K562 (cell line): ENCODE measurements at regions not wholly inside any gene's neighbourhood (a gene's known extent, or its start where the extent isn't known, plus 50 kb on each side); places are given as distances from the start of the nearest gene placed in this dataset.

Source experiments
- BRD9 ChIP-seq: fragments of 450-650 bp; IDR thresholded peaks from 2 replicates; pipeline ENCODE4 v1.6.1; 2018; ENCODE audit warnings: low read depth; ENCODE audit not compliant: partially characterized antibody
- DMBX1 ChIP-seq: fragments of 250-450 bp; sonication (Bioruptor Pico); IDR thresholded peaks from 2 replicates; pipeline ENCODE4 v1.8.0; 2022; ENCODE audit warnings: inconsistent platforms, mild to moderate bottlenecking, moderate library complexity, borderline replicate concordance
- ETS2 ChIP-seq: IDR thresholded peaks from 2 replicates; pipeline ENCODE4 v1.6.1; 2016; ENCODE audit warnings: borderline replicate concordance, missing genetic modification characterization, mild to moderate bottlenecking, moderate library complexity, missing compliant biosample characterization; ENCODE audit not compliant: poor library complexity, severe bottlenecking
- HDGF ChIP-seq: fragments of 450-650 bp; IDR thresholded peaks from 2 replicates; pipeline ENCODE4 v1.6.1; 2016
- JUND ChIP-seq, 2 experiments: IDR thresholded peaks; 2 replicates in 1 of 2; 3 replicates in 1 of 2; pipeline ENCODE4 v1.6.1; 2011; ENCODE audit warnings: borderline replicate concordance in 2 of 2, low read depth in 2 of 2, low read length in 2 of 2, improper control_type of control experiment in 1 of 2, missing biosample characterization in 1 of 2, missing genetic modification characterization in 1 of 2, missing genetic modification reagents in 1 of 2
- KDM2B ChIP-seq: fragments of 250-450 bp; sonication (Bioruptor Pico); IDR thresholded peaks from 2 replicates; pipeline ENCODE4 v1.8.0; 2021; ENCODE audit warnings: mild to moderate bottlenecking, moderate library complexity
- MECOM ChIP-seq: fragments of 250-450 bp; sonication (Bioruptor Pico); IDR thresholded peaks from 2 replicates; pipeline ENCODE4 v1.8.0; 2022; ENCODE audit warnings: inconsistent platforms
- PCBP2 ChIP-seq: fragments of 200-400 bp; formaldehyde crosslinking; IDR thresholded peaks from 2 replicates; pipeline ENCODE4 v1.6.1; 2018; ENCODE audit warnings: low read length, low read depth, mild to moderate bottlenecking, moderate library complexity; ENCODE audit not compliant: poor library complexity, severe bottlenecking
- POLR2A ChIP-seq: fragments of 450-650 bp; conservative IDR thresholded peaks from 2 replicates; pipeline ENCODE4 v1.6.1; 2016
- POLR2G ChIP-seq: fragments of 200-400 bp; formaldehyde crosslinking; IDR thresholded peaks from 2 replicates; pipeline ENCODE4 v1.6.1; 2017; ENCODE audit warnings: low read depth, mild to moderate bottlenecking, antibody characterized with exemption, low read length, moderate library complexity
- RCOR1 ChIP-seq, 2 experiments: IDR thresholded peaks; 2 replicates each; pipeline ENCODE4 v1.6.1; 2012; ENCODE audit warnings: low read depth in 2 of 2, low read length in 2 of 2, borderline replicate concordance in 1 of 2, improper control_type of control experiment in 1 of 2
- SMARCA4 ChIP-seq: fragments of 450-650 bp; IDR thresholded peaks from 2 replicates; pipeline ENCODE4 v1.6.1; 2016
- SREBF2 ChIP-seq: sonication (generic); formaldehyde crosslinking; IDR thresholded peaks from 2 replicates; pipeline ENCODE4 v1.4.0; 2020; ENCODE audit warnings: mild to moderate bottlenecking, missing genetic modification reagents
- U2AF1 ChIP-seq: fragments of 200-400 bp; formaldehyde crosslinking; optimal IDR thresholded peaks from 2 replicates; pipeline ENCODE3; 2017; ENCODE audit warnings: mild to moderate bottlenecking, low read depth, low read length, moderate library complexity
- ZC3H11A ChIP-seq: IDR thresholded peaks from 2 replicates; pipeline ENCODE4 v1.6.1; 2012; ENCODE audit warnings: low read depth, low read length, improper control_type of control experiment
- ZKSCAN8 ChIP-seq: fragments of 200-800 bp; sonication (Bioruptor generic); IDR thresholded peaks from 2 replicates; pipeline ENCODE4 v1.6.1; 2016; ENCODE audit warnings: missing genetic modification characterization, missing compliant biosample characterization
- ZNF316 ChIP-seq: fragments of 450-650 bp; IDR thresholded peaks from 2 replicates; pipeline ENCODE4 v1.6.1; 2016
- ZNF778 ChIP-seq: fragments of 450-650 bp; formaldehyde crosslinking; IDR thresholded peaks from 2 replicates; pipeline ENCODE4 v1.4.0; 2020; ENCODE audit warnings: mild to moderate bottlenecking, moderate library complexity
- TF ChIP-seq, protein P1 (sequence below): fragments of 250-450 bp; sonication (Bioruptor Pico); IDR thresholded peaks from 2 replicates; pipeline ENCODE4 v1.5.1; 2021; ENCODE audit warnings: mild to moderate bottlenecking
- TF ChIP-seq, protein P2 (sequence below): fragments of 450-650 bp; IDR thresholded peaks from 2 replicates; pipeline ENCODE4 v1.6.1; 2017; ENCODE audit warnings: antibody characterized with exemption, mild to moderate bottlenecking
- TF ChIP-seq, protein P3 (sequence below): fragments of 450-650 bp; formaldehyde crosslinking; IDR thresholded peaks from 2 replicates; pipeline ENCODE4 v1.4.0; 2020; ENCODE audit warnings: mild to moderate bottlenecking, mixed read lengths

DNA sequence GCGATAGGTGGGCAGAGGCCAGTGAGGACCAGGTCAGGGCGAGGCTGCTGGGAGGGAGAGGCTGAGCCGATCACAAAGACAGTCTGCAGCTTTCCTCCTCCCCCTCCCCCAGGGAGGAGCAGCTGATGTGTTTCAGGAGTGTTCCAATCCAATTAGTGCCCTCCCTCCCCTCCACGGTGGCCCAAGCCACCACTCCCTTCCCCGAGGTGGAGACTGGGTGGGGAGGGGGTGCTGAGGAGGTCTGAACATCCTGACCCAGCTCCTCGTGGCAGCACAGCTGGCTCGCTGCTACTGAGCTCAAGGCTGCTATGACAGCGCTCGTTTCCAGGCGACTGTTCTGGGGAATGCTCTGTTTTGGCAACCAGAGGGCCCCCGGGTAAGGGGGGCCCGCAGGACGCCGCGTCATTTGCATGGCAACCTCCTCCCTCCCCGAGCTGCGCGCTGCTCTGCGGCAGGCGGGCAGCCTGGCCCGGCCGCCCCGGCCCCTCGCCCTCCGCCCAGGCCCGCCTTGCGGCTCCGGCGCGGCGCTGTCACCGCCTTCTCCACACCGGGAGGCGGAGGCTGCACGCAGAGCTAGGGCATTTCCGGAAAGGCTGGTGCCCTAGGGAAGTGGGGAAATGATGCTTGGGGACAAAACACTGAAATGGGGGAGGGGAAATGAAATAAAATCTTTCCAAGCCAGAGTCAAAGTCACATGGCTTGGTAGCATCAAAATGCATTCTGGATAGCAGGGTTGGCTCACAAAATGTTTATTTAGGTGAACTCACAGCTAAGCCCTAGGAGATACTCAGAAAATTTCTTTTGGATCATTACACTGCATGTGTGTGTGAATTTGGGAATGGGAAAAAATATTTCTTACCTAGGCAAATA is 67.4 kb upstream of the PIM1 start (continued):
- TF ChIP-seq, protein P1, sequence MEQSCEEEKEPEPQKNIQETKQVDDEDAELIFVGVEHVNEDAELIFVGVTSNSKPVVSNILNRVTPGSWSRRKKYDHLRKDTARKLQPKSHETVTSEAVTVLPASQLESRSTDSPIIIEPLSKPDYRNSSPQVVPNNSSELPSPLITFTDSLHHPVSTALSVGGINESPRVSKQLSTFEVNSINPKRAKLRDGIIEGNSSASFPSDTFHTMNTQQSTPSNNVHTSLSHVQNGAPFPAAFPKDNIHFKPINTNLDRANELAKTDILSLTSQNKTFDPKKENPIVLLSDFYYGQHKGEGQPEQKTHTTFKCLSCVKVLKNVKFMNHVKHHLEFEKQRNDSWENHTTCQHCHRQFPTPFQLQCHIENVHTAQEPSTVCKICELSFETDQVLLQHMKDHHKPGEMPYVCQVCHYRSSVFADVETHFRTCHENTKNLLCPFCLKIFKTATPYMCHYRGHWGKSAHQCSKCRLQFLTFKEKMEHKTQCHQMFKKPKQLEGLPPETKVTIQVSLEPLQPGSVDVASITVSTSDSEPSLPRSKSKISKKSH (CRISPR knock-in tag) = 0 out of 2 replicates have a peak, but pooled peaks have one; percentile 14
- TF ChIP-seq, protein P2, sequence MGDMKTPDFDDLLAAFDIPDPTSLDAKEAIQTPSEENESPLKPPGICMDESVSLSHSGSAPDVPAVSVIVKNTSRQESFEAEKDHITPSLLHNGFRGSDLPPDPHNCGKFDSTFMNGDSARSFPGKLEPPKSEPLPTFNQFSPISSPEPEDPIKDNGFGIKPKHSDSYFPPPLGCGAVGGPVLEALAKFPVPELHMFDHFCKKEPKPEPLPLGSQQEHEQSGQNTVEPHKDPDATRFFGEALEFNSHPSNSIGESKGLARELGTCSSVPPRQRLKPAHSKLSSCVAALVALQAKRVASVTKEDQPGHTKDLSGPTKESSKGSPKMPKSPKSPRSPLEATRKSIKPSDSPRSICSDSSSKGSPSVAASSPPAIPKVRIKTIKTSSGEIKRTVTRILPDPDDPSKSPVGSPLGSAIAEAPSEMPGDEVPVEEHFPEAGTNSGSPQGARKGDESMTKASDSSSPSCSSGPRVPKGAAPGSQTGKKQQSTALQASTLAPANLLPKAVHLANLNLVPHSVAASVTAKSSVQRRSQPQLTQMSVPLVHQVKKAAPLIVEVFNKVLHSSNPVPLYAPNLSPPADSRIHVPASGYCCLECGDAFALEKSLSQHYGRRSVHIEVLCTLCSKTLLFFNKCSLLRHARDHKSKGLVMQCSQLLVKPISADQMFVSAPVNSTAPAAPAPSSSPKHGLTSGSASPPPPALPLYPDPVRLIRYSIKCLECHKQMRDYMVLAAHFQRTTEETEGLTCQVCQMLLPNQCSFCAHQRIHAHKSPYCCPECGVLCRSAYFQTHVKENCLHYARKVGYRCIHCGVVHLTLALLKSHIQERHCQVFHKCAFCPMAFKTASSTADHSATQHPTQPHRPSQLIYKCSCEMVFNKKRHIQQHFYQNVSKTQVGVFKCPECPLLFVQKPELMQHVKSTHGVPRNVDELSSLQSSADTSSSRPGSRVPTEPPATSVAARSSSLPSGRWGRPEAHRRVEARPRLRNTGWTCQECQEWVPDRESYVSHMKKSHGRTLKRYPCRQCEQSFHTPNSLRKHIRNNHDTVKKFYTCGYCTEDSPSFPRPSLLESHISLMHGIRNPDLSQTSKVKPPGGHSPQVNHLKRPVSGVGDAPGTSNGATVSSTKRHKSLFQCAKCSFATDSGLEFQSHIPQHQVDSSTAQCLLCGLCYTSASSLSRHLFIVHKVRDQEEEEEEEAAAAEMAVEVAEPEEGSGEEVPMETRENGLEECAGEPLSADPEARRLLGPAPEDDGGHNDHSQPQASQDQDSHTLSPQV = peak; percentile 72
- no peak for TF ChIP-seq ZC3H11A
- TF ChIP-seq DMBX1 (CRISPR knock-in tag) = no peak; the same call in 1 of the 2 replicates
- peak; percentile 37; the same call in 1 of the 2 replicates for TF ChIP-seq POLR2A
- 0 out of 4 replicates have a peak, but pooled peaks of 1 of the 2 experiments have one; percentile 30 for TF ChIP-seq RCOR1 (IDR thresholded peaks at IDR 0.05; ENCODE audit: borderline replicate concordance in 1 of 2, low read depth in 2 of 2, low read length in 2 of 2)
- no peak for TF ChIP-seq SREBF2 (CRISPR knock-in tag)
- TF ChIP-seq ZNF778 (CRISPR knock-in tag) = no peak
- TF ChIP-seq ETS2 (tag) = no peak
- TF ChIP-seq MECOM (CRISPR knock-in tag) = no peak
- peak; percentile 2; the same call in 1 of the 2 replicates for TF ChIP-seq JUND (IDR thresholded peaks at IDR 0.05; ENCODE audit: borderline replicate concordance, low read depth, low read length)
- TF ChIP-seq JUND (tag; IDR thresholded peaks at IDR 0.05; ENCODE audit: borderline replicate concordance, low read depth, low read length) = peak; percentile 47; the same call in 1 of the 3 replicates
- TF ChIP-seq ZKSCAN8 (CRISPR knock-in tag) = no peak
- no peak for TF ChIP-seq PCBP2
- TF ChIP-seq U2AF1 = no peak
- no peak for TF ChIP-seq BRD9
- 0 out of 2 replicates have a peak, but pooled peaks have one; percentile 77 for TF ChIP-seq HDGF
- TF ChIP-seq SMARCA4 = no peak
- no peak for TF ChIP-seq ZNF316
- TF ChIP-seq KDM2B = no peak
- TF ChIP-seq, protein P3, sequence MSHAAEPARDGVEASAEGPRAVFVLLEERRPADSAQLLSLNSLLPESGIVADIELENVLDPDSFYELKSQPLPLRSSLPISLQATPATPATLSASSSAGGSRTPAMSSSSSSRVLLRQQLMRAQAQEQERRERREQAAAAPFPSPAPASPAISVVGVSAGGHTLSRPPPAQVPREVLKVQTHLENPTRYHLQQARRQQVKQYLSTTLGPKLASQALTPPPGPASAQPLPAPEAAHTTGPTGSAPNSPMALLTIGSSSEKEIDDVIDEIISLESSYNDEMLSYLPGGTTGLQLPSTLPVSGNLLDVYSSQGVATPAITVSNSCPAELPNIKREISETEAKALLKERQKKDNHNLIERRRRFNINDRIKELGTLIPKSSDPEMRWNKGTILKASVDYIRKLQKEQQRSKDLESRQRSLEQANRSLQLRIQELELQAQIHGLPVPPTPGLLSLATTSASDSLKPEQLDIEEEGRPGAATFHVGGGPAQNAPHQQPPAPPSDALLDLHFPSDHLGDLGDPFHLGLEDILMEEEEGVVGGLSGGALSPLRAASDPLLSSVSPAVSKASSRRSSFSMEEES (CRISPR knock-in tag) = no peak
- peak; percentile 79 for TF ChIP-seq POLR2G
